OCI-LY1 (cell line): ENCODE measurements at regions not wholly inside any gene's neighbourhood (a gene's known extent, or its start where the extent isn't known, plus 50 kb on each side); places are given as distances from the start of the nearest gene placed in this dataset.

Source experiments
- EZH2 ChIP-seq: fragments of 200-600 bp; sonication (generic), shearing (Covaris generic); IDR thresholded peaks from 2 replicates; pipeline ENCODE4 v1.8.0; 2017; ENCODE audit warnings: borderline replicate concordance, mixed run types, mild to moderate bottlenecking, antibody characterized with exemption, low read length, moderate library complexity, mixed read lengths
- TF ChIP-seq, protein P1 (sequence below): fragments of 200-600 bp; sonication (generic), shearing (Covaris generic); IDR thresholded peaks from 2 replicates; pipeline ENCODE4 v1.5.1; 2017; ENCODE audit warnings: mild to moderate bottlenecking, antibody characterized with exemption, low read length, moderate library complexity, mixed read lengths

DNA sequence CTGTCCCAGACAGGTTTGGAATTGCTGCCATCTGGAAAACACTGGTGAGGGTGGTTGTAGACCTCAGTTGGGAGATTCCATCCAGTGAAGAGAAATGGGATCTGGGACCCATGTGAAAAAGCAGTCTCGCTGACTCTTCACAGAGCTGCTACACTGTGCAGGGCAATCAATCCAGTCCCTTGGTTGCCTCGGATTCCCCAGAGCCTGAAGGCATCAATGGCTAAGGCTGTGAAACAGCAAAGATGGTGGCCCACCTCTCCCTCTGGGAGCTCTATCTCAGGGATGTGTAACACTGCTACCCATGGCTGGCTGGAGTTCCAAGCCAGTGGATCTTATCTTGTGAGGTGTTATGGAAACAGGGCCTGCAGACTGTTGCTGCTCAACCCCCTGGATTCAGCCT is 256.1 kb downstream of the TMEM38B start:
- TF ChIP-seq, protein P1, sequence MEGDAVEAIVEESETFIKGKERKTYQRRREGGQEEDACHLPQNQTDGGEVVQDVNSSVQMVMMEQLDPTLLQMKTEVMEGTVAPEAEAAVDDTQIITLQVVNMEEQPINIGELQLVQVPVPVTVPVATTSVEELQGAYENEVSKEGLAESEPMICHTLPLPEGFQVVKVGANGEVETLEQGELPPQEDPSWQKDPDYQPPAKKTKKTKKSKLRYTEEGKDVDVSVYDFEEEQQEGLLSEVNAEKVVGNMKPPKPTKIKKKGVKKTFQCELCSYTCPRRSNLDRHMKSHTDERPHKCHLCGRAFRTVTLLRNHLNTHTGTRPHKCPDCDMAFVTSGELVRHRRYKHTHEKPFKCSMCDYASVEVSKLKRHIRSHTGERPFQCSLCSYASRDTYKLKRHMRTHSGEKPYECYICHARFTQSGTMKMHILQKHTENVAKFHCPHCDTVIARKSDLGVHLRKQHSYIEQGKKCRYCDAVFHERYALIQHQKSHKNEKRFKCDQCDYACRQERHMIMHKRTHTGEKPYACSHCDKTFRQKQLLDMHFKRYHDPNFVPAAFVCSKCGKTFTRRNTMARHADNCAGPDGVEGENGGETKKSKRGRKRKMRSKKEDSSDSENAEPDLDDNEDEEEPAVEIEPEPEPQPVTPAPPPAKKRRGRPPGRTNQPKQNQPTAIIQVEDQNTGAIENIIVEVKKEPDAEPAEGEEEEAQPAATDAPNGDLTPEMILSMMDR, result no peak
- no peak for TF ChIP-seq EZH2
